ENCODE measurements at regions not wholly inside any gene's neighbourhood (a gene's known extent, or its start where the extent isn't known, plus 50 kb on each side); places are given as distances from the start of the nearest gene placed in this dataset.

- H3K9ac ChIP-seq, result no peak overlapping the region
- H3K79me2 ChIP-seq (ENCODE audit: insufficient read depth), result no peaks in the 10 kb centered on the region
- no peaks in the 10 kb centered on the region for H3K9me3 ChIP-seq (ENCODE audit: low read depth)
- no peaks in the 10 kb centered on the region for H3K27me3 ChIP-seq (replicated peaks; ENCODE audit: insufficient read depth)
- H3K4me1 ChIP-seq (ENCODE audit: insufficient read depth), result no peaks in the 10 kb centered on the region
- in situ Hi-C loops (cut with MboI), result no loop called here
- H3K27ac ChIP-seq, result no peak overlapping the region
- H3K9me2 ChIP-seq (ENCODE audit: insufficient read depth), result no peaks in the 10 kb centered on the region
- H3K4me2 ChIP-seq (ENCODE audit: unreplicated experiment), result no peak overlapping the region
- H3K4me3 ChIP-seq, result no peak overlapping the region
- no peaks in the 10 kb centered on the region for H3F3A ChIP-seq (ENCODE audit: insufficient read depth)
- H3K36me3 ChIP-seq (ENCODE audit: low read depth), result no peaks in the 10 kb centered on the region
- no peaks in the 10 kb centered on the region for H4K20me1 ChIP-seq (ENCODE audit: insufficient read depth)
- 60 to 65% methylated on average over 1 of the region's 1 CpG for WGBS, 2 experiments (ENCODE audit: low coverage in 1 of 2, low lambda C conversion rate in 2 of 2, missing lambda C conversion rate in 2 of 2)
- no peak overlapping the region for H2AFZ ChIP-seq
- TF ChIP-seq EZH2phosphoT487 (IDR thresholded peaks at IDR 0.05; ENCODE audit: insufficient read depth, low read depth) (no peak), EZH2 (IDR thresholded peaks at IDR 0.05; ENCODE audit: insufficient read depth, poor library complexity, severe bottlenecking) (no peak)
- DNase-seq, result no peak
Measured at GRCh38 chr13:105219651-105220050, 1315.8 kb downstream of the EFNB2 start.

- Histone ChIP-seq H3F3A (ENCODE audit: insufficient read depth) (no peaks in the 10 kb centered on the region), H3K4me1 (ENCODE audit: insufficient read depth) (no peaks in the 10 kb centered on the region), H3K9ac (no peak overlapping the region), H3K4me3 (no peak overlapping the region), H2AFZ (no peak overlapping the region), H3K27me3 (replicated peaks; ENCODE audit: insufficient read depth) (no peaks in the 10 kb centered on the region), H3K79me2 (ENCODE audit: insufficient read depth) (no peaks in the 10 kb centered on the region), H4K20me1 (ENCODE audit: insufficient read depth) (no peaks in the 10 kb centered on the region), H3K27ac (no peak overlapping the region), H3K4me2 (ENCODE audit: unreplicated experiment) (no peak overlapping the region), H3K9me3 (ENCODE audit: low read depth) (no peaks in the 10 kb centered on the region), H3K36me3 (ENCODE audit: low read depth) (no peaks in the 10 kb centered on the region), H3K9me2 (ENCODE audit: insufficient read depth) (no peaks in the 10 kb centered on the region)
- 28 to 30% methylated on average over 3 of the region's 3 CpGs for WGBS, 2 experiments (ENCODE audit: low coverage in 1 of 2, low lambda C conversion rate in 2 of 2, missing lambda C conversion rate in 2 of 2)
- no peak for DNase-seq
- TF ChIP-seq EZH2phosphoT487 (IDR thresholded peaks at IDR 0.05; ENCODE audit: insufficient read depth, low read depth), result no peak
- in situ Hi-C loops (cut with MboI), result no loop called here
Measured at GRCh38 chr13:105213512-105213911, 1322.0 kb downstream of the EFNB2 start.

DNA sequence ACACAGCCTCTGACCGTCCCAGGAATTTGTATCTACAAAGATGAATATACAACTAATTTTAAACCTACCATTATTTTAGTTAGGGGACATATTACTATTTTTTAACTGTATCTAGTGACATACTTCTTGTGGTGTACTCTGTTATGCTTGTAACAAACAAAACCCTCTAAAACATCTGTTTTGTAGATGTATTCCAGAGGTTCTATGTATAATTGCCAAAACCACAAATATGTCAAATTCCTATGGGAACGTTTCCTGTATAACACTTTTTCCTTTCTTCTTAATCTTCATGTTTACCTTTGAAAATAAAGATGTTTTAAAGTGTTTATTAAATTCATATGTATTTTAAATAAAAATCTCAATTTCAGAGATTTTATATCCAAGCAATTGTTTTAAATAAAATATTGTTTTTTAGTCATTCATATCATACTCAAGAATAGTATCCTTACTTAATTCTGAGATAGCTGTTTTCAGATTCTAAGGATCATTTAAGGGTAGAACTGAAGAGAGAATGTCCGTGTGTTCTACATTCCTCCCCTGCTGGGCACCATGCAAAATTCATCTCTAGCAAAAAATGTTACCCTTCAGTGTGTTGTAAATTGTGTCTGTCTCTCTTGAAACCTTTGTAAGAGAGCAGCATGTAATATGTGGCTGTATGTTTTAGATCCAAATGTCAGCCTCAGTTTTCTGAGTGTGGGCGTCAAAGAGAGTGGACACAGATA lies 1327.7 kb downstream of the EFNB2 start:
- H3F3A ChIP-seq (ENCODE audit: insufficient read depth), result no peaks in the 10 kb centered on the region
- no peaks in the 10 kb centered on the region for H4K20me1 ChIP-seq (ENCODE audit: insufficient read depth)
- H3K9ac ChIP-seq, result no peak overlapping the region
- no peak overlapping the region for H3K4me3 ChIP-seq
- 11 to 16% methylated on average over 4 of the region's 4 CpGs for WGBS, 2 experiments (ENCODE audit: low coverage in 1 of 2, low lambda C conversion rate in 2 of 2, missing lambda C conversion rate in 2 of 2)
- H3K27me3 ChIP-seq (replicated peaks; ENCODE audit: insufficient read depth), result no peaks in the 10 kb centered on the region
- H3K27ac ChIP-seq, result no peak overlapping the region
- no peak for DNase-seq
- H2AFZ ChIP-seq, result no peak overlapping the region
- H3K9me3 ChIP-seq (ENCODE audit: low read depth), result no peaks in the 10 kb centered on the region
- TF ChIP-seq EZH2phosphoT487 (IDR thresholded peaks at IDR 0.05; ENCODE audit: insufficient read depth, low read depth), result no peak
- no peak overlapping the region for H3K4me2 ChIP-seq (ENCODE audit: unreplicated experiment)
- no peaks in the 10 kb centered on the region for H3K4me1 ChIP-seq (ENCODE audit: insufficient read depth)
- no peaks in the 10 kb centered on the region for H3K9me2 ChIP-seq (ENCODE audit: insufficient read depth)
- H3K79me2 ChIP-seq (ENCODE audit: insufficient read depth), result no peaks in the 10 kb centered on the region
- H3K36me3 ChIP-seq (ENCODE audit: low read depth), result no peaks in the 10 kb centered on the region
- in situ Hi-C loops (cut with MboI), result no loop called here

DNA sequence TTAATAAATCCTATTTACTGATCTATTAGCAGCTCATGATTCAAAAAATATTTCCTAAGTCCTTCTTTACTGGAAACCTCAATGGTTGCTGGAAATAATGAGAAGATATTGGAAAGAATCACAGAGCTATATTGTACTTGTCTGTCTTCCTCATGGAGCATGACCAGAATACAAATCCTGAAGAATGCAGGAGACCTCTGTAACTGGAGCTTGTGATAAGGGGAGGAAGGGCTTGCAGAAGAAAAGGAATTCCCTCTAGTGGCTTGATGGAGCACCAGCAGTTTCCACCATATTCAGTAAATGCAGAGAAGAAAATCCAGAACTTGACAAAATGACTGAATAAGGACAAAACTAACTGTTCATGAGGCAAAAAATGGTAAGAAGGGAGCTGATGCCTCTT lies 1333.1 kb downstream of the EFNB2 start:
- no peak overlapping the region for H2AFZ ChIP-seq
- H3K27ac ChIP-seq, result no peak overlapping the region
- no peaks in the 10 kb centered on the region for H3K79me2 ChIP-seq (ENCODE audit: insufficient read depth)
- no peaks in the 10 kb centered on the region for H3K9me2 ChIP-seq (ENCODE audit: insufficient read depth)
- no peak overlapping the region for H3K9ac ChIP-seq
- DNase-seq, result no peak
- in situ Hi-C loops (cut with MboI), result no loop called here
- H3K4me1 ChIP-seq (ENCODE audit: insufficient read depth), result no peaks in the 10 kb centered on the region
- H3K9me3 ChIP-seq (ENCODE audit: low read depth), result no peaks in the 10 kb centered on the region
- H3K4me3 ChIP-seq, result no peak overlapping the region
- no peaks in the 10 kb centered on the region for H3K36me3 ChIP-seq (ENCODE audit: low read depth)
- TF ChIP-seq EZH2 (IDR thresholded peaks at IDR 0.05; ENCODE audit: insufficient read depth, poor library complexity, severe bottlenecking), result no peak
- no peak for TF ChIP-seq EZH2phosphoT487 (IDR thresholded peaks at IDR 0.05; ENCODE audit: insufficient read depth, low read depth)
- no peaks in the 10 kb centered on the region for H3K27me3 ChIP-seq (replicated peaks; ENCODE audit: insufficient read depth)
- no peaks in the 10 kb centered on the region for H4K20me1 ChIP-seq (ENCODE audit: insufficient read depth)
- H3K4me2 ChIP-seq (ENCODE audit: unreplicated experiment), result no peak overlapping the region
- H3F3A ChIP-seq (ENCODE audit: insufficient read depth), result no peaks in the 10 kb centered on the region

DNA sequence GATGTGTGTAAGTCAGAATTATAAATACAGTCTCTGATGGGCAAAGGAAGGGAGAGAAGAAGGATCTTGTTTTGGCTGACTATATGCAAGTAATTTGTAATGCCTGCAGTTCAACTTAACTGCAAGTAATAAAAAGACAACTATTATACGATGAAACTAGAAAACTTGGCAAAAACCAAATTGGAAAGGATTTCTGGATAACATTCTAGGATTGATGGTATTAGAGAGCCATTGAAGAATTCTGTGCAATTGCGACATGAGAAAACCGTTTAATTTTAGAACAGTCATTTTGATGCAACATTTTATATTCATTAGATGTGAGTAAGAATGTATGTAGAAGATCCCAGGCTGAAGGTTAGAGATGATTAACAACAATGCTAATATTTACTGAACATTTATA lies 1334.1 kb downstream of the EFNB2 start:
- in situ Hi-C loops (cut with MboI), result no loop called here

More for the DNA sequence above, 1334.1 kb downstream of the EFNB2 start:
- no peaks in the 10 kb centered on the region for H3K9me2 ChIP-seq (ENCODE audit: insufficient read depth)
- H3K27me3 ChIP-seq (replicated peaks; ENCODE audit: insufficient read depth), result no peaks in the 10 kb centered on the region
- no peaks in the 10 kb centered on the region for H4K20me1 ChIP-seq (ENCODE audit: insufficient read depth)
- no peak overlapping the region for H3K4me3 ChIP-seq
- H3F3A ChIP-seq (ENCODE audit: insufficient read depth), result no peaks in the 10 kb centered on the region
- no peaks in the 10 kb centered on the region for H3K4me1 ChIP-seq (ENCODE audit: insufficient read depth)
- DNase-seq, result no peak
- WGBS, 2 experiments (ENCODE audit: low coverage in 1 of 2, low lambda C conversion rate in 2 of 2, missing lambda C conversion rate in 2 of 2), result 1 to 3% methylated on average over 3 of the region's 3 CpGs
- H2AFZ ChIP-seq, result no peak overlapping the region
- H3K9me3 ChIP-seq (ENCODE audit: low read depth), result no peaks in the 10 kb centered on the region
- no peaks in the 10 kb centered on the region for H3K36me3 ChIP-seq (ENCODE audit: low read depth)
- no peak overlapping the region for H3K9ac ChIP-seq
- H3K4me2 ChIP-seq (ENCODE audit: unreplicated experiment), result no peak overlapping the region
- TF ChIP-seq EZH2phosphoT487 (IDR thresholded peaks at IDR 0.05; ENCODE audit: insufficient read depth, low read depth), result no peak
- no peak for TF ChIP-seq EZH2 (IDR thresholded peaks at IDR 0.05; ENCODE audit: insufficient read depth, poor library complexity, severe bottlenecking)
- H3K79me2 ChIP-seq (ENCODE audit: insufficient read depth), result no peaks in the 10 kb centered on the region
- H3K27ac ChIP-seq, result no peak overlapping the region
